HG03469 (cell line): ENCODE measurements at regions not wholly inside any gene's neighbourhood (a gene's known extent, or its start where the extent isn't known, plus 50 kb on each side); places are given as distances from the start of the nearest gene placed in this dataset.

Experiments used
- ATAC-seq: cut with Tn5 transposase; IDR thresholded peaks from one replicate; pipeline ENCODE4 v1.9.1; 2021; ENCODE audit warnings: mild to moderate bottlenecking, moderate library complexity, moderate number of reproducible peaks; ENCODE audit not compliant: unreplicated experiment

- no peak for ATAC-seq
These were observed 572.6 kb downstream of the TLR4 start for GRCh38 chr9:118276784-118277183.

GRCh38 chr9:118281772-118282171 is 577.6 kb downstream of the TLR4 start:
- no peak for ATAC-seq

- ATAC-seq, result no peak
These were observed 579.3 kb downstream of the TLR4 start for GRCh38 chr9:118283488-118283887.

GRCh38 chr9:118290116-118290515 is 585.9 kb downstream of the TLR4 start:
- ATAC-seq, result no peak

- ATAC-seq, result no peak
These were observed 591.2 kb downstream of the TLR4 start for GRCh38 chr9:118295413-118295812.

- no peak for ATAC-seq
These were observed 598.5 kb downstream of the TLR4 start for GRCh38 chr9:118302721-118303120.

- ATAC-seq, result no peak
These were observed 599.0 kb downstream of the TLR4 start for GRCh38 chr9:118303216-118303615.

- no peak for ATAC-seq
These were observed 601.1 kb downstream of the TLR4 start for GRCh38 chr9:118305331-118305730.

GRCh38 chr9:118306801-118307200 is 602.6 kb downstream of the TLR4 start:
- no peak for ATAC-seq

GRCh38 chr9:118313965-118314364 is 609.8 kb downstream of the TLR4 start:
- no peak for ATAC-seq

GRCh38 chr9:118316831-118317343 is 612.7 kb downstream of the TLR4 start:
- ATAC-seq, result no peak

GRCh38 chr9:118318770-118319431 is 614.7 kb downstream of the TLR4 start:
- no peak for ATAC-seq

- ATAC-seq, result no peak
These were observed 617.6 kb downstream of the TLR4 start for GRCh38 chr9:118321788-118322187.

- ATAC-seq, result no peak
These were observed 620.5 kb downstream of the TLR4 start for GRCh38 chr9:118324706-118325105.

- no peak for ATAC-seq
These were observed 621.6 kb downstream of the TLR4 start for GRCh38 chr9:118325757-118326156.

- ATAC-seq, result no peak
These were observed 622.1 kb downstream of the TLR4 start for GRCh38 chr9:118326326-118326725.

- ATAC-seq, result no peak
These were observed 626.2 kb downstream of the TLR4 start for GRCh38 chr9:118330191-118330986.

- no peak for ATAC-seq
These were observed 627.4 kb downstream of the TLR4 start for GRCh38 chr9:118331622-118332045.

- no peak for ATAC-seq
These were observed 632.2 kb downstream of the TLR4 start for GRCh38 chr9:118336250-118336942.

- no peak for ATAC-seq
These were observed 632.7 kb downstream of the TLR4 start for GRCh38 chr9:118336943-118337330.

GRCh38 chr9:118360036-118360435 is 655.8 kb downstream of the TLR4 start:
- ATAC-seq, result no peak

GRCh38 chr9:118362123-118362522 is 657.9 kb downstream of the TLR4 start:
- no peak for ATAC-seq
